ENCODE measurements at regions not wholly inside any gene's neighbourhood (a gene's known extent, or its start where the extent isn't known, plus 50 kb on each side); places are given as distances from the start of the nearest gene placed in this dataset.

DNA sequence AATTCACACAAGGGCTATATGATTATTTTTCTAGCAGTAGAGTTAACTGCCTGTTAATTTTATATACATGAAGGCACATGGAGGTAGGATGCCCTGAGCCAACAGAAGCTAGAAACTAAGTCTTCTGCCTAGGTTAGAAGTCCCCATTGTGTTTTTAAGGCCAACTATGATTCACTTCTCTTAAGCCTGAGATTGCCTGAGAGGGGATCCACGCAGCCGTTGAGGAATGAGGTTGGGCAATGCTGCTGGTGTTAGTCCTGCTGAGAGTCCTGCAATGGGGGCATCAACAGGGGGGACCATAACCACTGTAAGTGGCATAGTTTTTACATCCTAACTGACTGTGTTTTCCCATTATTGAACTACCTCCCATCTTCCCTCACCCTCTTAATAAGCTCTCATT is 60.1 kb upstream of the PFN2 start:
- H3K27me3 Mint-ChIP-seq (ENCODE audit: low read depth) = no peaks in the 10 kb centered on the region
- TF ChIP-seq, protein P1, sequence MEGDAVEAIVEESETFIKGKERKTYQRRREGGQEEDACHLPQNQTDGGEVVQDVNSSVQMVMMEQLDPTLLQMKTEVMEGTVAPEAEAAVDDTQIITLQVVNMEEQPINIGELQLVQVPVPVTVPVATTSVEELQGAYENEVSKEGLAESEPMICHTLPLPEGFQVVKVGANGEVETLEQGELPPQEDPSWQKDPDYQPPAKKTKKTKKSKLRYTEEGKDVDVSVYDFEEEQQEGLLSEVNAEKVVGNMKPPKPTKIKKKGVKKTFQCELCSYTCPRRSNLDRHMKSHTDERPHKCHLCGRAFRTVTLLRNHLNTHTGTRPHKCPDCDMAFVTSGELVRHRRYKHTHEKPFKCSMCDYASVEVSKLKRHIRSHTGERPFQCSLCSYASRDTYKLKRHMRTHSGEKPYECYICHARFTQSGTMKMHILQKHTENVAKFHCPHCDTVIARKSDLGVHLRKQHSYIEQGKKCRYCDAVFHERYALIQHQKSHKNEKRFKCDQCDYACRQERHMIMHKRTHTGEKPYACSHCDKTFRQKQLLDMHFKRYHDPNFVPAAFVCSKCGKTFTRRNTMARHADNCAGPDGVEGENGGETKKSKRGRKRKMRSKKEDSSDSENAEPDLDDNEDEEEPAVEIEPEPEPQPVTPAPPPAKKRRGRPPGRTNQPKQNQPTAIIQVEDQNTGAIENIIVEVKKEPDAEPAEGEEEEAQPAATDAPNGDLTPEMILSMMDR (conservative IDR thresholded peaks at IDR 0.05) = no peak
- H3K27ac Mint-ChIP-seq (ENCODE audit: unreplicated experiment) = no peak overlapping the region
- peaks cover 3% of the 10 kb centered on the region for H3K4me1 Mint-ChIP-seq
- no peak for DNase-seq (ENCODE audit: low read depth, low spot score)
- no peaks in the 10 kb centered on the region for H3K36me3 Mint-ChIP-seq (ENCODE audit: low read depth)
- peaks cover 4% of the 10 kb centered on the region for H3K9me3 Mint-ChIP-seq
- no peak overlapping the region for H3K4me3 Mint-ChIP-seq

DNA sequence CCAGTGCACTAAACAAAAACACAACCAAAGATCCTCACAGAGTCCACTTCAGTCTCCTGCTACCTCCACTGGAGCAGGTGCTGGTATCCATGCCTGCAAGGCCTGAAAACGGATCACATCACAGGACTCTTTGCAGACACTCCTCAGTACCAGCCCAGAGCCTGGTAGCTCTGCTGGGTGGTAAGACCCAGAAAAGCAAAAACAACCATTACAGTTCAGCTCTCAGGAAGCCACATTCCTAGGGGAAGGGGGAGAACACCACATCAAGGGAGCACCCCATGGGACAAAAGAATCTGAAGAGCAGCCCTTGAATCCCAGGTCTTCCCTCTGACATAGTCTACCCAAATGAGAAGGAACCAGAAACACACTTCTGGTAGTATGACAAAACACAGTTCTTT is 52.5 kb upstream of the PFN2 start:
- Mint-ChIP-seq H3K4me1 (peaks cover 6% of the 10 kb centered on the region), H3K27me3 (ENCODE audit: low read depth) (no peaks in the 10 kb centered on the region), H3K4me3 (no peak overlapping the region), H3K9me3 (peaks cover 21% of the 10 kb centered on the region), H3K36me3 (ENCODE audit: low read depth) (peaks cover 11% of the 10 kb centered on the region), H3K27ac (ENCODE audit: unreplicated experiment) (no peak overlapping the region)
- TF ChIP-seq, protein P1 (conservative IDR thresholded peaks at IDR 0.05) = no peak
- DNase-seq (ENCODE audit: low read depth, low spot score) = no peak

DNA sequence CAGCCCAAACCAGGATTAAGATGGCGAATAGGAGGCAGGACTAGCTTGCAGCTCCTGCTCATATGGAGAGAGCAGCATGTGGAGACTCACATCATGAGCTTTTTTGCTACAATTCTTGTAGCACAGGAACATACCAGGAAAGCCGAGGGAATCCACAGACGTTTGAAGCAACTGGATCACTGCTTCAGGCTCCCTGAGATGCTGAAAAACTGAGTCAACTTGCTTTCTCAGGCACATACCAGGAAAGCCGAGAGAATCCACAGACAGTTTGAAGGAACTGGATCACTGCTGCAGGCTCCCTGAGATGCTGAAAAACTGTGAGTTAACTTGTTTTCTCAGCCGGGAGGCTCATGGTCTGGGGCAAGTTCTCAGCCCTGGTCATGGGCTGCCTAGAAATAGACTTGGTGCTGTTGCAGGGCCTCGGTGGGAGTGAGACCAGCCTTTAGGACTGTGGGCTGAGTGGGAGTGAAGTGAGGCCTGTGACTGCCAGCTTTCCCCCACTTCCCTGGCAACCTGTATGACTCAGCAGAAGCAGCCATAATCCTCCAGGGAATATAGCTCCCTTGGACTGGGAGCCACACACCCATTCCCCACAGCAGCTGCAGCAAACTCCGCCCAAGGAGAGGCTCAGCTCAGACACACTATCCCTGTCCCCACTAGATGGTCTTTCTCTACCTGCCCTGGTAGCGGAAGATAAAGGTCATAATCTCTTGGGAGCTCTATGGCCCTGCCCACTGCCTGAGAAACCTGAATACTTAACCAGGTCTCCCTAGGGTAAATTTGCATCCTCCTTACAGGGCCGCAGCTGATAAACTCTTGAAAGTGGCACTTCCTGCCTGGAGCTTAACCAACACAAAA is 51.9 kb upstream of the PFN2 start:
- DNase-seq (ENCODE audit: low read depth, low spot score) = no peak
- TF ChIP-seq, protein P1 (conservative IDR thresholded peaks at IDR 0.05) = no peak
- peaks cover 6% of the 10 kb centered on the region for H3K4me1 Mint-ChIP-seq
- peaks cover 19% of the 10 kb centered on the region for H3K9me3 Mint-ChIP-seq
- H3K36me3 Mint-ChIP-seq (ENCODE audit: low read depth) = peaks cover 11% of the 10 kb centered on the region
- H3K27ac Mint-ChIP-seq (ENCODE audit: unreplicated experiment) = no peak overlapping the region
- no peaks in the 10 kb centered on the region for H3K27me3 Mint-ChIP-seq (ENCODE audit: low read depth)
- H3K4me3 Mint-ChIP-seq = no peak overlapping the region

DNA sequence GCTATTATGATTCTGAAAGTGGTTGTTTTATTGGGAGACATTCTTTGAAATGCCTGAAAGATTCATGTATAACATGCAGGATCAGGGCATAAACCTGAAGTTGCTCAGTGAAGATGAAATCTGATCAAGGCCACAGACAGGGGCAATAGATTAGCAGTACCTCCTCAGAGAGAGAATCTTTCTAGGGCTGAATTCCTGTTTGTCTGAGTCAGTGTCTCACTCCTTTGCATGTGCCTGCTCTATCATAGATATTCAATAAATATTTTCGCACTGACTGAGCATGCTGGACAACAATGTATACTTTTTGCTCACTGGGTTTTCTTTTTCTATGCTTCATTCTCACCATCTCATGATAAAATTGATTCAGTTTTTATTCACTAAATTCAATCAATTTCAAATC is 49.8 kb upstream of the PFN2 start:
- TF ChIP-seq, protein P1 (conservative IDR thresholded peaks at IDR 0.05) = no peak
- H3K27ac Mint-ChIP-seq (ENCODE audit: unreplicated experiment) = no peak overlapping the region

More for the DNA sequence above, 49.8 kb upstream of the PFN2 start:
- H3K4me3 Mint-ChIP-seq = no peak overlapping the region
- H3K36me3 Mint-ChIP-seq (ENCODE audit: low read depth) = peaks cover 11% of the 10 kb centered on the region
- peaks cover 13% of the 10 kb centered on the region for H3K4me1 Mint-ChIP-seq
- peaks cover 27% of the 10 kb centered on the region for H3K9me3 Mint-ChIP-seq
- H3K27me3 Mint-ChIP-seq (ENCODE audit: low read depth) = no peaks in the 10 kb centered on the region
- DNase-seq (ENCODE audit: low read depth, low spot score) = no peak

All from neural crest cell (in vitro differentiated cells).